GM23248 (cell line): ENCODE measurements at regions not wholly inside any gene's neighbourhood (a gene's known extent, or its start where the extent isn't known, plus 50 kb on each side); places are given as distances from the start of the nearest gene placed in this dataset.

Experiments used
- EZH2 ChIP-seq: fragments of 200-600 bp; sonication (generic); IDR thresholded peaks from 2 replicates; pipeline ENCODE4 v1.6.1; 2018; ENCODE audit warnings: antibody characterized with exemption, mild to moderate bottlenecking; ENCODE audit not compliant: insufficient read depth, poor library complexity, severe bottlenecking
- EZH2phosphoT487 ChIP-seq: fragments of 200-600 bp; sonication (generic); IDR thresholded peaks from 2 replicates; pipeline ENCODE4 v1.6.1; 2018; ENCODE audit warnings: antibody characterized with exemption, moderate library complexity, mild to moderate bottlenecking, low read depth; ENCODE audit not compliant: insufficient read depth

DNA sequence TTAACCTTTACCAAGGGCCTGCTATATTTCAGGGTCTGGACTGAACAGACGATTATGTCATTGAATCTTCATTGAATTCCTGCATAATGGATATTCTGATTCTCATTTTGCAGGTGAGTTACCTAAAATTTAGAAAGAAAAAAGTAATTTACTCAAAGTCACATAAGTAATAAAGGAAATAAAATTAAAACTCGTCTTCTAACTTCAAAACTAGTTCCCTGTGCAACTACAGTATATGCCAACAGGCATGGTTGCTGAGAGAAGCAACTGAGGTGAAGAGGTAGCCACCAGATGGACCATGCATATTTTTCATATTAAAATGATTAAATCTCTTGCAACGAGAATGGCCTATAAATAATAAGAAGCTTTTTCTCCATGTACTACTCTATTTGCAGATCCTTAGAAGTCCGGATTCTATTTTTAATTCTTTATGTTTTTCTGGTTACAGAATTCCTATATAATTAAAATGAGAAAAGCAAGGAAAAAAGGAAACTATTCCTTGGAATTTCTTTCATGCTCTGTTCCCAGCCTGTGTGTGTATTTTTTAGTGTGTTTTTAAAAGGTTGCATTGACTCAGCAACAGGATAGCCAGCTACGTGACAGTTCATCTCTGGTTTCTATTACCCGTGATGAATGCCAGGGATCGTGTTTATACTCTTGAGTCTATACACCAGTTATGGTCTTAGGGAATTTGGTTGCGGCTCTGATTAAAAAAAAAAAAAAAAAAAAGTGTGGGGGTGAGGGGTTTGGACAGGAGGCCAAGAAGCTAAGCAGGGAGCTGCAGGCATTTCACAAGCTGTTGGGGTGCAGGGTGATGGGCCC is 186.8 kb downstream of the ETS1 start:
- TF ChIP-seq EZH2phosphoT487, result no peak
- no peak for TF ChIP-seq EZH2
